Upper lobe of right lung (tissue), 1 donor: ENCODE measurements at regions not wholly inside any gene's neighbourhood (a gene's known extent, or its start where the extent isn't known, plus 50 kb on each side); places are given as distances from the start of the nearest gene placed in this dataset.

ENCODE experiments used
- ATAC-seq: fragments of 200-7000 bp; cut with Tn5 transposase; one replicate; pipeline ENCODE4 v1.9.1; 2020; ENCODE audit warnings: mild to moderate bottlenecking, moderate library complexity
- DNase-seq: peaks from one replicate; pipeline ENCODE4 v3.0.0-alpha.2; 2020
- H3K27ac ChIP-seq: fragments of 200-600 bp; one replicate; pipeline ENCODE4 v1.8.0; 2022
- H3K27me3 ChIP-seq: fragments of 200-600 bp; one replicate; pipeline ENCODE4 v1.8.0; 2022; ENCODE audit warnings: mild to moderate bottlenecking
- H3K36me3 ChIP-seq: fragments of 200-600 bp; one replicate; pipeline ENCODE4 v1.8.0; 2022
- H3K4me1 ChIP-seq: fragments of 200-600 bp; one replicate; pipeline ENCODE4 v1.8.0; 2022
- H3K4me3 ChIP-seq: fragments of 200-600 bp; one replicate; pipeline ENCODE4 v1.8.0; 2022; ENCODE audit warnings: mild to moderate bottlenecking
- H3K9me3 ChIP-seq: fragments of 200-600 bp; one replicate; pipeline ENCODE4 v1.8.0; 2022
- CTCF ChIP-seq: fragments of 200-600 bp; IDR thresholded peaks from one replicate; pipeline ENCODE4 v1.8.0; 2022; ENCODE audit warnings: antibody characterized with exemption
- intact Hi-C: fragments of 100-400 bp; cut with DNase I; formaldehyde crosslinking; loops from one replicate; pipeline ENCODE4 v1.11.0; 2022
- donor health status: DM: no; HTN: yes; CAD: no; lungs with severe emphysema.

GRCh38 chr10:108097258-108097657, 932.8 kb upstream of the SORCS1 start:
- ATAC-seq (peak; percentile 37), DNase-seq (no peak)
- intact Hi-C loops = no loop called here
- no peak for TF ChIP-seq CTCF
- H3K4me1 ChIP-seq = no peaks in the 10 kb centered on the region
- no peaks in the 10 kb centered on the region for H3K9me3 ChIP-seq
- H3K27ac ChIP-seq = no peak overlapping the region
- H3K4me3 ChIP-seq = no peak overlapping the region
- H3K36me3 ChIP-seq = no peaks in the 10 kb centered on the region
- no peaks in the 10 kb centered on the region for H3K27me3 ChIP-seq

GRCh38 chr10:108095932-108096925, 931.7 kb upstream of the SORCS1 start:
- ATAC-seq (peak; percentile 20), DNase-seq (no peak)
- Histone ChIP-seq H3K36me3 (no peaks in the 10 kb centered on the region), H3K4me3 (no peak overlapping the region), H3K9me3 (no peaks in the 10 kb centered on the region), H3K27ac (no peak overlapping the region), H3K27me3 (no peaks in the 10 kb centered on the region), H3K4me1 (no peaks in the 10 kb centered on the region)
- TF ChIP-seq CTCF = no peak
- intact Hi-C loops = no loop called here

- H3K9me3 ChIP-seq = no peaks in the 10 kb centered on the region
- DNase-seq = no peak
- H3K36me3 ChIP-seq = no peaks in the 10 kb centered on the region
- intact Hi-C loops = no loop called here
- TF ChIP-seq CTCF = no peak
- H3K27ac ChIP-seq = no peak overlapping the region
- no peak for ATAC-seq
- no peak overlapping the region for H3K4me3 ChIP-seq
- H3K4me1 ChIP-seq = no peaks in the 10 kb centered on the region
- H3K27me3 ChIP-seq = no peaks in the 10 kb centered on the region
Observed at GRCh38 chr10:108090476-108091215, 926.1 kb upstream of the SORCS1 start.

- no peak overlapping the region for H3K27ac ChIP-seq
- no peaks in the 10 kb centered on the region for H3K27me3 ChIP-seq
- no peak for ATAC-seq
- no peak for DNase-seq
- intact Hi-C loops = no loop called here
- H3K4me1 ChIP-seq = no peaks in the 10 kb centered on the region
- no peaks in the 10 kb centered on the region for H3K36me3 ChIP-seq
- no peak for TF ChIP-seq CTCF
- no peaks in the 10 kb centered on the region for H3K9me3 ChIP-seq
- no peak overlapping the region for H3K4me3 ChIP-seq
Observed at GRCh38 chr10:108086502-108086901, 922.0 kb upstream of the SORCS1 start.

- no peaks in the 10 kb centered on the region for H3K9me3 ChIP-seq
- H3K4me3 ChIP-seq = no peak overlapping the region
- H3K36me3 ChIP-seq = no peaks in the 10 kb centered on the region
- DNase-seq (no peak), ATAC-seq (no peak)
- H3K27ac ChIP-seq = no peak overlapping the region
- intact Hi-C loops = no loop called here
- no peaks in the 10 kb centered on the region for H3K27me3 ChIP-seq
- H3K4me1 ChIP-seq = no peaks in the 10 kb centered on the region
- TF ChIP-seq CTCF = no peak
Observed at GRCh38 chr10:108082596-108082995, 918.1 kb upstream of the SORCS1 start.
